Astrocyte of the cerebellum (primary cell): ENCODE measurements at regions not wholly inside any gene's neighbourhood (a gene's known extent, or its start where the extent isn't known, plus 50 kb on each side); places are given as distances from the start of the nearest gene placed in this dataset.

Experiments used
- DNase-seq: peaks from one replicate; pipeline ENCODE4 v3.0.0-alpha.2; 2011; ENCODE audit warnings: low read depth
- H3K4me3 ChIP-seq: 2 replicates; pipeline ENCODE4 v1.5.1; 2011; ENCODE audit warnings: mild to moderate bottlenecking, low read depth, low read length, moderate library complexity
- in situ Hi-C: cut with HindIII; loops from 2 replicates; pipeline ENCODE4 v1.10.0; 2017; ENCODE audit warnings: low sequenced_read_pairs
- TF ChIP-seq, protein P1 (sequence below): IDR thresholded peaks from 2 replicates; pipeline ENCODE4 v1.5.1; 2012; ENCODE audit warnings: low read length, low read depth, moderate library complexity, mild to moderate bottlenecking; ENCODE audit errors: missing control alignments

DNA sequence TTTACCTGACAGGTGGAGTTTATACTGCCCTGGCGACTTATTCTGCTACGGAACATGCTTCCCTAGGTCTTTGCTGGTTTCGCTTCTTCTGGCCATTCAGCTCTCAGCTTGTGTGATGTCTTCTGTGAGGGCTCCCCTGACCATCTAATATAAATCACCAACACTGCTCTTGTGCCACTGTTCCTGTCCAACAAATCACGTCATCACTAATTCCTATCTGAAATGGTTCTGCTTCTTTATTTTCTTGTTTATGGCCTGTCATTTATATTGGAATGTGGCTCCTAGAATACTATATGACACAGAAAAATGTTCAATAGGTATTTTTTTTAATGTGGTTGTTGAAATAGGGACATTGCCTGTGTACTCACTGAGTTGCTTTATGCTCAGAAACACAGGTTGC lies 171.5 kb downstream of the CD8B2 start:
- no peak for DNase-seq
- in situ Hi-C loops, result loop anchor here (10.0 kb wide), 1 partner anchor 66 kb away; no protein-coding TSS in a partner anchor
- H3K4me3 ChIP-seq, result no peak overlapping the region
- TF ChIP-seq, protein P1, sequence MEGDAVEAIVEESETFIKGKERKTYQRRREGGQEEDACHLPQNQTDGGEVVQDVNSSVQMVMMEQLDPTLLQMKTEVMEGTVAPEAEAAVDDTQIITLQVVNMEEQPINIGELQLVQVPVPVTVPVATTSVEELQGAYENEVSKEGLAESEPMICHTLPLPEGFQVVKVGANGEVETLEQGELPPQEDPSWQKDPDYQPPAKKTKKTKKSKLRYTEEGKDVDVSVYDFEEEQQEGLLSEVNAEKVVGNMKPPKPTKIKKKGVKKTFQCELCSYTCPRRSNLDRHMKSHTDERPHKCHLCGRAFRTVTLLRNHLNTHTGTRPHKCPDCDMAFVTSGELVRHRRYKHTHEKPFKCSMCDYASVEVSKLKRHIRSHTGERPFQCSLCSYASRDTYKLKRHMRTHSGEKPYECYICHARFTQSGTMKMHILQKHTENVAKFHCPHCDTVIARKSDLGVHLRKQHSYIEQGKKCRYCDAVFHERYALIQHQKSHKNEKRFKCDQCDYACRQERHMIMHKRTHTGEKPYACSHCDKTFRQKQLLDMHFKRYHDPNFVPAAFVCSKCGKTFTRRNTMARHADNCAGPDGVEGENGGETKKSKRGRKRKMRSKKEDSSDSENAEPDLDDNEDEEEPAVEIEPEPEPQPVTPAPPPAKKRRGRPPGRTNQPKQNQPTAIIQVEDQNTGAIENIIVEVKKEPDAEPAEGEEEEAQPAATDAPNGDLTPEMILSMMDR, result no peak

- no peak for DNase-seq
- TF ChIP-seq, protein P1, result no peak
- no peak overlapping the region for H3K4me3 ChIP-seq
- in situ Hi-C loops, result no loop called here
These were observed 177.5 kb downstream of the CD8B2 start for GRCh38 chr2:106664669-106665068.

- in situ Hi-C loops, result no loop called here
- DNase-seq, result no peak
- TF ChIP-seq, protein P1, result no peak
- H3K4me3 ChIP-seq, result no peak overlapping the region
These were observed 180.4 kb downstream of the CD8B2 start for GRCh38 chr2:106667478-106668070.

GRCh38 chr2:106685180-106685897 lies 198.2 kb downstream of the CD8B2 start:
- in situ Hi-C loops, result no loop called here
- H3K4me3 ChIP-seq, result no peak overlapping the region
- no peak for DNase-seq
- TF ChIP-seq, protein P1, result no peak

- DNase-seq, result no peak
- TF ChIP-seq, protein P1, result no peak
- no peak overlapping the region for H3K4me3 ChIP-seq
- in situ Hi-C loops, result no loop called here
These were observed 199.2 kb downstream of the ST6GAL2 start for GRCh38 chr2:106686814-106687213.

- DNase-seq, result no peak
- in situ Hi-C loops, result no loop called here
- TF ChIP-seq, protein P1, result no peak
- no peak overlapping the region for H3K4me3 ChIP-seq
These were observed 190.9 kb downstream of the ST6GAL2 start for GRCh38 chr2:106694964-106695470.
